GM12872 (cell line): ENCODE measurements at regions not wholly inside any gene's neighbourhood (a gene's known extent, or its start where the extent isn't known, plus 50 kb on each side); places are given as distances from the start of the nearest gene placed in this dataset.

Source experiments
- CTCF ChIP-seq: IDR thresholded peaks from 3 replicates; pipeline ENCODE4 v1.5.1; 2011; ENCODE audit warnings: low read depth, mild to moderate bottlenecking, low read length, moderate library complexity; ENCODE audit not compliant: insufficient read depth

GRCh38 chr12:76639646-76640045 lies 80.1 kb upstream of the OSBPL8 start:
- TF ChIP-seq CTCF: no peak

- no peak for TF ChIP-seq CTCF
These were observed 81.5 kb upstream of the OSBPL8 start for GRCh38 chr12:76641073-76641472.

- TF ChIP-seq CTCF: no peak
These were observed 82.4 kb upstream of the OSBPL8 start for GRCh38 chr12:76641961-76642360.

- TF ChIP-seq CTCF: no peak
These were observed 83.9 kb upstream of the OSBPL8 start for GRCh38 chr12:76643438-76643837.

- no peak for TF ChIP-seq CTCF
These were observed 85.4 kb upstream of the OSBPL8 start for GRCh38 chr12:76644950-76645349.

GRCh38 chr12:76645934-76646333 lies 86.4 kb upstream of the OSBPL8 start:
- no peak for TF ChIP-seq CTCF

GRCh38 chr12:76646366-76646765 lies 86.8 kb upstream of the OSBPL8 start:
- TF ChIP-seq CTCF: no peak

GRCh38 chr12:76649099-76649498 lies 89.5 kb upstream of the OSBPL8 start:
- no peak for TF ChIP-seq CTCF
